ENCODE measurements at regions not wholly inside any gene's neighbourhood (a gene's known extent, or its start where the extent isn't known, plus 50 kb on each side); places are given as distances from the start of the nearest gene placed in this dataset.

DNA sequence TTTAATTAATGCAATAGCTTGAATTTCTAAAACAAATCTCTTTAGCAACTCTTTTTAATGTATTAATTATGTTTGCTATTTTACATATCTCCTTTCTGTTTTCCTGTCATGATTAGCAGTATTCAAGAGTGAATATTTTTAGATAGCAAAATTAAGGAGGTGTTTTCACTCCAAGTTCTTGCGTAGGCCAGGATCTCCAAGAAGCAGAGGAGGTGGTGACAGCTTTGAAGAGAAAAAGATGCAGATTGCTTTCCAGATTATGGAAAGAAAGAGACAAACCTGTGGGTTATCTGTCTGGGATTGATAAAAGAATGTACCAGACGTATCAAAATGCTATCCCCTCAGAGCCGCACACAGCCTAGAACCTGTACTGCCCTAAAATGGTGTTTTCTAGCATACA lies 163.5 kb upstream of the FAM98A start:
- no peak for TF ChIP-seq POLR2AphosphoS5 (IDR thresholded peaks at IDR 0.05)
- no peak for TF ChIP-seq CTCF (IDR thresholded peaks at IDR 0.05)
